WTC11 (cell line): ENCODE measurements at regions not wholly inside any gene's neighbourhood (a gene's known extent, or its start where the extent isn't known, plus 50 kb on each side); places are given as distances from the start of the nearest gene placed in this dataset.
A peak's percentile ranks its signal among the peaks of the same experiment; 100 is the strongest.

Experiments
- ATAC-seq: fragments of 200-7000 bp; cut with Tn5 transposase; 2 replicates; pipeline ENCODE4 v1.10.0; 2021; ENCODE audit warnings: mild to moderate bottlenecking, moderate library complexity
- CTCF ChIA-PET: fragments of 300-600 bp; sonication (Branson Sonifier 250); formaldehyde crosslinking; loops from one replicate; lab custom pipeline; 2021; ENCODE audit warnings: antibody characterized with exemption; lab: Charles Lee
- POLR2A ChIA-PET: fragments of 350-600 bp; sonication (Branson Sonifier 250); formaldehyde crosslinking; loops from one replicate; lab custom pipeline; 2021; ENCODE audit warnings: antibody characterized with exemption; lab: Charles Lee
- DNase-seq: peaks from one replicate; pipeline ENCODE4 v3.0.0; 2021; ENCODE audit warnings: low spot score
- H3K27ac Mint-ChIP-seq: 2 replicates; pipeline ENCODE4 v1.8.0; 2021; ENCODE audit warnings: mixed read lengths
- H3K27me3 Mint-ChIP-seq: 2 replicates; pipeline ENCODE4 v1.8.0; 2021; ENCODE audit warnings: low read depth, mild to moderate bottlenecking, moderate library complexity, mixed read lengths
- H3K36me3 Mint-ChIP-seq: 2 replicates; pipeline ENCODE4 v1.8.0; 2021; ENCODE audit warnings: mixed read lengths
- H3K4me1 Mint-ChIP-seq: 2 replicates; pipeline ENCODE4 v1.8.0; 2022; ENCODE audit warnings: mixed read lengths
- H3K4me3 Mint-ChIP-seq: 2 replicates; pipeline ENCODE4 v1.8.0; 2021; ENCODE audit warnings: mild to moderate bottlenecking, moderate library complexity, mixed read lengths
- H3K9me3 Mint-ChIP-seq: 2 replicates; pipeline ENCODE4 v1.8.0; 2021; ENCODE audit warnings: mixed read lengths
- AR ChIP-seq: fragments of 250-450 bp; sonication (Bioruptor Pico); IDR thresholded peaks from 2 replicates; pipeline ENCODE4 v1.9.0; 2021; ENCODE audit warnings: mild to moderate bottlenecking
- E2F4 ChIP-seq: sonication (generic); formaldehyde crosslinking; IDR thresholded peaks from 2 replicates; pipeline ENCODE4 v1.8.1; 2022; ENCODE audit warnings: low read depth, mild to moderate bottlenecking, moderate library complexity, missing genetic modification reagents, borderline replicate concordance
- ELF4 ChIP-seq: sonication (generic); formaldehyde crosslinking; IDR thresholded peaks from 2 replicates; pipeline ENCODE4 v1.8.1; 2022; ENCODE audit warnings: low read depth, mild to moderate bottlenecking, moderate library complexity, missing genetic modification reagents
- EMX1 ChIP-seq: fragments of 250-450 bp; sonication (Bioruptor Pico); IDR thresholded peaks from 2 replicates; pipeline ENCODE4 v1.8.0; 2021; ENCODE audit warnings: mild to moderate bottlenecking
- ESRRA ChIP-seq: sonication (generic); formaldehyde crosslinking; IDR thresholded peaks from 2 replicates; pipeline ENCODE4 v1.8.1; 2022; ENCODE audit warnings: mild to moderate bottlenecking, missing genetic modification reagents, borderline replicate concordance
- FOXJ3 ChIP-seq: sonication (generic); formaldehyde crosslinking; IDR thresholded peaks from 2 replicates; pipeline ENCODE4 v1.9.0; 2021; ENCODE audit warnings: missing genetic modification reagents, mild to moderate bottlenecking, borderline replicate concordance
- FOXP1 ChIP-seq: sonication (generic); formaldehyde crosslinking; IDR thresholded peaks from 2 replicates; pipeline ENCODE4 v1.8.0; 2022; ENCODE audit warnings: missing genetic modification reagents, mild to moderate bottlenecking, moderate library complexity, borderline replicate concordance
- GTF2I ChIP-seq: fragments of 250-450 bp; sonication (Bioruptor Pico); conservative IDR thresholded peaks from 2 replicates; pipeline ENCODE4 v1.4.0; 2021; ENCODE audit warnings: mild to moderate bottlenecking
- HMGXB4 ChIP-seq: sonication (generic); formaldehyde crosslinking; IDR thresholded peaks from 2 replicates; pipeline ENCODE4 v1.8.1; 2023; ENCODE audit warnings: mild to moderate bottlenecking, moderate library complexity, missing genetic modification reagents
- KAT7 ChIP-seq: sonication (generic); formaldehyde crosslinking; IDR thresholded peaks from 2 replicates; pipeline ENCODE4 v1.8.1; 2023; ENCODE audit warnings: missing genetic modification reagents, mild to moderate bottlenecking, borderline replicate concordance
- MLX ChIP-seq: sonication (generic); formaldehyde crosslinking; IDR thresholded peaks from 2 replicates; pipeline ENCODE4 v1.8.1; 2023; ENCODE audit warnings: mild to moderate bottlenecking, missing genetic modification reagents, moderate library complexity
- MYBL2 ChIP-seq: sonication (generic); formaldehyde crosslinking; IDR thresholded peaks from 2 replicates; pipeline ENCODE4 v1.8.1; 2023; ENCODE audit warnings: mild to moderate bottlenecking, moderate library complexity, missing genetic modification reagents
- NFATC4 ChIP-seq: fragments of 250-450 bp; sonication (Bioruptor Pico); IDR thresholded peaks from 2 replicates; pipeline ENCODE4 v1.9.0; 2021; ENCODE audit warnings: mild to moderate bottlenecking
- NFYB ChIP-seq: sonication (generic); formaldehyde crosslinking; conservative IDR thresholded peaks from 2 replicates; pipeline ENCODE4 v1.8.0; 2022; ENCODE audit warnings: low read depth, missing genetic modification reagents
- NR2C2 ChIP-seq: sonication (generic); formaldehyde crosslinking; IDR thresholded peaks from 2 replicates; pipeline ENCODE4 v1.8.0; 2022; ENCODE audit warnings: mild to moderate bottlenecking, missing genetic modification reagents
- SMAD3 ChIP-seq: sonication (generic); formaldehyde crosslinking; IDR thresholded peaks from 2 replicates; pipeline ENCODE4 v1.8.0; 2022; ENCODE audit warnings: missing genetic modification reagents, mild to moderate bottlenecking, borderline replicate concordance
- SMAD4 ChIP-seq: sonication (generic); formaldehyde crosslinking; IDR thresholded peaks from 2 replicates; pipeline ENCODE4 v1.8.0; 2022; ENCODE audit warnings: mild to moderate bottlenecking, missing genetic modification reagents
- TEAD1 ChIP-seq: sonication (generic); formaldehyde crosslinking; IDR thresholded peaks from 2 replicates; pipeline ENCODE4 v1.8.0; 2022; ENCODE audit warnings: mild to moderate bottlenecking, missing genetic modification reagents
- ZMAT4 ChIP-seq: fragments of 250-450 bp; sonication (Bioruptor Pico); IDR thresholded peaks from 2 replicates; pipeline ENCODE4 v1.9.0; 2021; ENCODE audit warnings: mild to moderate bottlenecking
- ZNF138 ChIP-seq: sonication (generic); formaldehyde crosslinking; conservative IDR thresholded peaks from 2 replicates; pipeline ENCODE4 v1.8.1; 2022; ENCODE audit warnings: mild to moderate bottlenecking, moderate library complexity, missing genetic modification reagents
- ZNF219 ChIP-seq: sonication (generic); formaldehyde crosslinking; IDR thresholded peaks from 2 replicates; pipeline ENCODE4 v1.8.0; 2023; ENCODE audit warnings: missing genetic modification reagents, mild to moderate bottlenecking, borderline replicate concordance
- ZNF317 ChIP-seq: sonication (generic); formaldehyde crosslinking; IDR thresholded peaks from 2 replicates; pipeline ENCODE4 v1.8.1; 2023; ENCODE audit warnings: low read depth, mild to moderate bottlenecking, moderate library complexity, missing genetic modification reagents, borderline replicate concordance
- ZNF532 ChIP-seq: fragments of 250-450 bp; sonication (Bioruptor Pico); IDR thresholded peaks from 2 replicates; pipeline ENCODE4 v1.9.0; 2021; ENCODE audit warnings: mild to moderate bottlenecking, borderline replicate concordance
- ZSCAN18 ChIP-seq: fragments of 250-450 bp; sonication (Bioruptor Pico); IDR thresholded peaks from 2 replicates; pipeline ENCODE4 v2.1.2; 2022; ENCODE audit warnings: mild to moderate bottlenecking, moderate library complexity

GRCh38 chr7:126079151-126079550 is 1149.5 kb upstream of the POT1 start:
- DNase-seq = no peak
- Mint-ChIP-seq H3K27me3 (no peaks in the 10 kb centered on the region), H3K4me1 (peaks cover 9% of the 10 kb centered on the region), H3K9me3 (peaks cover 8% of the 10 kb centered on the region; the same call in 1 of the 2 replicates), H3K27ac (no peak overlapping the region), H3K36me3 (peaks cover 33% of the 10 kb centered on the region), H3K4me3 (no peak overlapping the region)
- CTCF ChIA-PET = no interaction called here
- TF ChIP-seq ESRRA (CRISPR knock-in tag) = no peak
- no peak for TF ChIP-seq ZSCAN18
- TF ChIP-seq ELF4 (CRISPR knock-in tag) = no peak
- no peak for TF ChIP-seq SMAD3 (CRISPR knock-in tag)
- no peak for TF ChIP-seq GTF2I
- TF ChIP-seq SMAD4 (CRISPR knock-in tag) = no peak
- no peak for TF ChIP-seq MLX
- TF ChIP-seq NFATC4 (CRISPR knock-in tag) = no peak
- TF ChIP-seq E2F4 = no peak
- TF ChIP-seq HMGXB4 (CRISPR knock-in tag) = no peak
- POLR2A ChIA-PET = no interaction called here
- ATAC-seq = peak; percentile 91

GRCh38 chr7:126065766-126066165 is 1136.1 kb upstream of the POT1 start:
- CTCF ChIA-PET = no interaction called here
- TF ChIP-seq FOXJ3 (CRISPR knock-in tag) (no peak), ZMAT4 (CRISPR knock-in tag) (no peak), ZNF532 (CRISPR knock-in tag) (no peak), NFYB (no peak), EMX1 (no peak), NR2C2 (CRISPR knock-in tag) (no peak), ZNF317 (CRISPR knock-in tag) (no peak), ZNF138 (CRISPR knock-in tag) (no peak), AR (CRISPR knock-in tag) (no peak), KAT7 (no peak), TEAD1 (CRISPR knock-in tag) (no peak), ZNF219 (CRISPR knock-in tag) (no peak), MYBL2 (CRISPR knock-in tag) (no peak), FOXP1 (CRISPR knock-in tag) (no peak)

More at GRCh38 chr7:126065766-126066165, 1136.1 kb upstream of the POT1 start:
- peaks cover 25% of the 10 kb centered on the region for H3K36me3 Mint-ChIP-seq
- POLR2A ChIA-PET = no interaction called here
- no peak for DNase-seq
- H3K9me3 Mint-ChIP-seq = peaks cover 11% of the 10 kb centered on the region
- H3K4me3 Mint-ChIP-seq = no peak overlapping the region
- no peaks in the 10 kb centered on the region for H3K4me1 Mint-ChIP-seq
- no peak overlapping the region; the same call in 1 of the 2 replicates for H3K27ac Mint-ChIP-seq
- ATAC-seq = no peak
- H3K27me3 Mint-ChIP-seq = no peaks in the 10 kb centered on the region
